Activated gamma-delta T cell (primary cell): ENCODE measurements at regions not wholly inside any gene's neighbourhood (a gene's known extent, or its start where the extent isn't known, plus 50 kb on each side); places are given as distances from the start of the nearest gene placed in this dataset.

Experiments used
- DNase-seq: peaks from one replicate; lab custom pipeline; 2025; lab: John Stamatoyannopoulos, UW

- DNase-seq: no peak
Observed at GRCh38 chr2:133942398-133942797, 311.5 kb upstream of the MGAT5 start.

- no peak for DNase-seq
Observed at GRCh38 chr2:133943108-133943507, 310.8 kb upstream of the MGAT5 start.

- no peak for DNase-seq
Observed at GRCh38 chr2:133945089-133945488, 308.8 kb upstream of the MGAT5 start.

- no peak for DNase-seq
Observed at GRCh38 chr2:133947057-133947456, 306.8 kb upstream of the MGAT5 start.

GRCh38 chr2:133948610-133949290, 305.1 kb upstream of the MGAT5 start:
- no peak for DNase-seq

GRCh38 chr2:133949595-133949994, 304.3 kb upstream of the MGAT5 start:
- DNase-seq: no peak

- DNase-seq: no peak
Observed at GRCh38 chr2:133951209-133951608, 302.7 kb upstream of the MGAT5 start.

- DNase-seq: no peak
Observed at GRCh38 chr2:133952420-133952819, 301.5 kb upstream of the MGAT5 start.

GRCh38 chr2:133952896-133953295, 301.0 kb upstream of the MGAT5 start:
- no peak for DNase-seq

- no peak for DNase-seq
Observed at GRCh38 chr2:133953524-133953923, 300.3 kb upstream of the MGAT5 start.

- DNase-seq: no peak
Observed at GRCh38 chr2:133954636-133955035, 299.2 kb upstream of the MGAT5 start.

- DNase-seq: no peak
Observed at GRCh38 chr2:133955169-133955568, 298.7 kb upstream of the MGAT5 start.

- DNase-seq: no peak
Observed at GRCh38 chr2:133956434-133956935, 297.4 kb upstream of the MGAT5 start.

- no peak for DNase-seq
Observed at GRCh38 chr2:133957724-133958480, 296.0 kb upstream of the MGAT5 start.

- DNase-seq: no peak
Observed at GRCh38 chr2:133959066-133959465, 294.8 kb upstream of the MGAT5 start.

GRCh38 chr2:133966720-133967304, 287.1 kb upstream of the MGAT5 start:
- no peak for DNase-seq

- no peak for DNase-seq
Observed at GRCh38 chr2:133967326-133967725, 286.5 kb upstream of the MGAT5 start.

- DNase-seq: no peak
Observed at GRCh38 chr2:133968446-133968845, 285.4 kb upstream of the MGAT5 start.

- DNase-seq: no peak
Observed at GRCh38 chr2:133970641-133971040, 283.2 kb upstream of the MGAT5 start.

GRCh38 chr2:133972297-133972696, 281.6 kb upstream of the MGAT5 start:
- DNase-seq: no peak

- DNase-seq: no peak
Observed at GRCh38 chr2:133972786-133973185, 281.1 kb upstream of the MGAT5 start.

GRCh38 chr2:133974353-133974752, 279.5 kb upstream of the MGAT5 start:
- no peak for DNase-seq

GRCh38 chr2:133975135-133975534, 278.7 kb upstream of the MGAT5 start:
- no peak for DNase-seq
